Activated T-cell treated with anti-CD3 and anti-CD28 coated beads, Interleukin-2, amount 50 U/mL, for 24 hours (primary cell): ENCODE measurements at regions not wholly inside any gene's neighbourhood (a gene's known extent, or its start where the extent isn't known, plus 50 kb on each side); places are given as distances from the start of the nearest gene placed in this dataset.

Source experiments
- DNase-seq: peaks from one replicate; pipeline ENCODE4 v3.0.0-alpha.2; 2020
- H3K27ac Mint-ChIP-seq: 2 replicates; pipeline ENCODE4 v1.8.0; 2020; ENCODE audit warnings: mild to moderate bottlenecking, mixed read lengths
- H3K27me3 Mint-ChIP-seq: 2 replicates; pipeline ENCODE4 v1.8.0; 2020; ENCODE audit warnings: mixed read lengths
- H3K36me3 Mint-ChIP-seq: 2 replicates; pipeline ENCODE4 v1.8.0; 2020; ENCODE audit warnings: low read depth, mixed read lengths
- H3K4me1 Mint-ChIP-seq: 2 replicates; pipeline ENCODE4 v1.8.0; 2020; ENCODE audit warnings: low read depth, mixed read lengths
- H3K4me3 Mint-ChIP-seq: 2 replicates; pipeline ENCODE4 v1.8.0; 2020; ENCODE audit warnings: mild to moderate bottlenecking, moderate library complexity, mixed read lengths
- H3K9me3 Mint-ChIP-seq: 2 replicates; pipeline ENCODE4 v1.8.0; 2020; ENCODE audit warnings: mixed read lengths

GRCh38 chr9:94498801-94499453, 56.0 kb upstream of the PCAT7 start:
- H3K4me1 Mint-ChIP-seq = no peaks in the 10 kb centered on the region
- no peak for DNase-seq
- H3K9me3 Mint-ChIP-seq = no peaks in the 10 kb centered on the region
- H3K27me3 Mint-ChIP-seq = peaks cover 14% of the 10 kb centered on the region
- H3K36me3 Mint-ChIP-seq = no peaks in the 10 kb centered on the region
- H3K4me3 Mint-ChIP-seq = no peak overlapping the region
- no peak overlapping the region for H3K27ac Mint-ChIP-seq

GRCh38 chr9:94504358-94504757, 50.5 kb upstream of the PCAT7 start:
- no peak for DNase-seq
- Mint-ChIP-seq H3K9me3 (no peaks in the 10 kb centered on the region), H3K36me3 (no peaks in the 10 kb centered on the region), H3K27me3 (peaks cover 35% of the 10 kb centered on the region), H3K4me1 (no peaks in the 10 kb centered on the region), H3K4me3 (no peak overlapping the region), H3K27ac (no peak overlapping the region)
